Activated B cell treated with CpG ODN at 0.5 μM for 24 hours (primary cell): ENCODE measurements at regions not wholly inside any gene's neighbourhood (a gene's known extent, or its start where the extent isn't known, plus 50 kb on each side); places are given as distances from the start of the nearest gene placed in this dataset.

Experiments
- ATAC-seq: fragments of 200-7000 bp; cut with Tn5 transposase; one replicate; pipeline ENCODE4 v1.10.0; 2021; ENCODE audit warnings: low read depth, mild to moderate bottlenecking, moderate library complexity
- CTCF ChIA-PET: fragments of 350-600 bp; sonication (Branson Sonifier 250); formaldehyde crosslinking; loops from one replicate; lab custom pipeline; 2021; ENCODE audit warnings: antibody characterized with exemption; lab: Charles Lee
- POLR2A ChIA-PET: fragments of 350-600 bp; sonication (Branson Sonifier 250); formaldehyde crosslinking; loops from one replicate; lab custom pipeline; 2021; ENCODE audit warnings: antibody characterized with exemption; lab: Charles Lee
- DNase-seq: peaks from one replicate; pipeline ENCODE4 v3.0.0; 2022
- H3K27ac Mint-ChIP-seq: one replicate; pipeline ENCODE4 v1.8.0; 2020; ENCODE audit warnings: mixed read lengths
- H3K27me3 Mint-ChIP-seq: one replicate; pipeline ENCODE4 v1.8.0; 2021; ENCODE audit warnings: mixed read lengths
- H3K36me3 Mint-ChIP-seq: one replicate; pipeline ENCODE4 v1.8.0; 2021; ENCODE audit warnings: low read depth, mixed read lengths
- H3K4me1 Mint-ChIP-seq: one replicate; pipeline ENCODE4 v1.8.0; 2021; ENCODE audit warnings: mixed read lengths
- H3K4me3 Mint-ChIP-seq: one replicate; pipeline ENCODE4 v1.8.0; 2020; ENCODE audit warnings: mild to moderate bottlenecking, mixed read lengths
- H3K9me3 Mint-ChIP-seq: one replicate; pipeline ENCODE4 v1.8.0; 2020; ENCODE audit warnings: mixed read lengths
- intact Hi-C: fragments of 100-400 bp; cut with micrococcal nuclease; formaldehyde crosslinking; loops from one replicate; pipeline ENCODE4 v1.15.1; 2024
- TF ChIP-seq, protein P1 (sequence below): fragments of 200-600 bp; IDR thresholded peaks from one replicate; pipeline ENCODE4 v1.8.0; 2022; ENCODE audit warnings: antibody characterized with exemption, mild to moderate bottlenecking

DNA sequence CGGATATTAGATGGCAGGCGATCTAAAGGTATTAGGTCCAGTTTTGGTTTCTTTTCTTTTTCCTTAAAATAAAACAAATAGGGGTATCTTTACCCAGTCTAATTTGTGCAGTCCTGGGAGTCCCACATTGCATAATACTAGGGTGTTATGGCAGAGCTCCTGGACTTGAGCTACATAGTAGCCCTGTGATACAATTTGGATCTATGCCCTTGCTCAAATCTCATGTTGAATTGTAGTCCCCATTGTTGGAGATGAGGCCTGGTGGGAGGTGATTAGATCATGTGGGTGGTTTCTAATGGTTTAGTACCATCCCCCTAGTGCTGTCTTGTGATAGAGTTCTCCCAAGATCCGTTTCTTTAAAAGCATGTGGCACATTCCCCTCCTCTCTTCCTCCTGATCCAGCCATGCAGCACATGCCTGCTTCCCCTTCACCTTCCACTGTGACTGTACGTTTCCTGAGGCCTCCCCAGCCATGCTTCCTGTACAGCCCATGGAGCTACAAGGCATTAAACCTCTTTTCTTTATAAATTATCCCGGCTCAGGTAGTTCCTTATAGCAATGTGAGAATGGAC lies 141.9 kb downstream of the RPS24 start:
- intact Hi-C loops, result no loop called here
- DNase-seq, result no peak
- Mint-ChIP-seq H3K27ac (no peak overlapping the region), H3K27me3 (no peaks in the 10 kb centered on the region), H3K9me3 (no peaks in the 10 kb centered on the region), H3K36me3 (no peaks in the 10 kb centered on the region), H3K4me3 (no peak overlapping the region), H3K4me1 (no peaks in the 10 kb centered on the region)
- ChIA-PET POLR2A (no interaction called here), CTCF (no interaction called here)
- no peak for ATAC-seq
- TF ChIP-seq, protein P1, sequence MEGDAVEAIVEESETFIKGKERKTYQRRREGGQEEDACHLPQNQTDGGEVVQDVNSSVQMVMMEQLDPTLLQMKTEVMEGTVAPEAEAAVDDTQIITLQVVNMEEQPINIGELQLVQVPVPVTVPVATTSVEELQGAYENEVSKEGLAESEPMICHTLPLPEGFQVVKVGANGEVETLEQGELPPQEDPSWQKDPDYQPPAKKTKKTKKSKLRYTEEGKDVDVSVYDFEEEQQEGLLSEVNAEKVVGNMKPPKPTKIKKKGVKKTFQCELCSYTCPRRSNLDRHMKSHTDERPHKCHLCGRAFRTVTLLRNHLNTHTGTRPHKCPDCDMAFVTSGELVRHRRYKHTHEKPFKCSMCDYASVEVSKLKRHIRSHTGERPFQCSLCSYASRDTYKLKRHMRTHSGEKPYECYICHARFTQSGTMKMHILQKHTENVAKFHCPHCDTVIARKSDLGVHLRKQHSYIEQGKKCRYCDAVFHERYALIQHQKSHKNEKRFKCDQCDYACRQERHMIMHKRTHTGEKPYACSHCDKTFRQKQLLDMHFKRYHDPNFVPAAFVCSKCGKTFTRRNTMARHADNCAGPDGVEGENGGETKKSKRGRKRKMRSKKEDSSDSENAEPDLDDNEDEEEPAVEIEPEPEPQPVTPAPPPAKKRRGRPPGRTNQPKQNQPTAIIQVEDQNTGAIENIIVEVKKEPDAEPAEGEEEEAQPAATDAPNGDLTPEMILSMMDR, result no peak

DNA sequence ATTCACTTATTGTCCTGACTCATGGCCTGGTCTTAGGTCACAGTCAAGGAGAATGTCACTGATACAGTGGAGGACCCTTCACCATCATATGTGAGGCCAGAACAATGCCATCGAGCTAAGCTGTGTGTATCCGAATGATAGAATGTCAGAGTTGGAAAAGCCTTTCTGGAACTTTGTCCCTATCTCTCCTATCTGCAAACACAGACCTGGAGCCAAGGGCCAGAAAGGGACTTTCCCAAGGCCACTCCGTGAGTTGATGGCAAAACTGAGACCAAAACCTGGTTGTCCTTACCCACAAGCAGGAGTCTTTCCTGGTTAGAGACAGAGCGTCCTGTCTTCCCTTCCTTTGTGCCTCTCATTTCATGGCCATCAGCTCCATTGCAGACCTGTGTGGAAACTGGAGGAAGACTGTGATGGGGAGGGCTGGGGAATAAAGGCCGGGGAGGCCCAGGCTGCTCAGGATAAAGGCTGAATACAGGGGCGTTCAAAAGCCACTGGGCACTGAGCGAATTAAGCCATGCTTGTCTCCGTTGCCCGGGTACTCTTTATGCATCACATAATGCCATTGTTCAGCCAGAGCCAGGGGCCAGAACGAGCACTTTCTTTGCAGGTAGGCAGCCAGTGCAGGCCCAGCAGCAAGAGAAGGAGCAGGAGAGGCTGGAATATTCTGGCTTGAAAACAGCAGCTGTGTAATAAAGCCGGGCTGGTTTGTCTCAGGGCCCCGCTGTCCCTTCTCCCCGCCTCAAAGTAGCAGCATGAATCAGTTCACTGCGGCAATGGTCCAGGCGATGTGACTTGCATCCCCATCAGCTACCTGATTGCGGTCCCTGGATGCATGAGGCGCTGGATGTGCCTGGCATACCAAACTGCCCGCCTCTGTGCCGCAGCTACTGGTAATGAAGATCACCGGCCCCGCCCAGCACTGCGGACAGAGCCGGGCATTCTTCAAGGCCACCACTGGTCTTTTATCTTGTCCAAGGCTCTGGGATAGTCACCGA lies 143.0 kb downstream of the RPS24 start:
- intact Hi-C loops, result no loop called here

DNA sequence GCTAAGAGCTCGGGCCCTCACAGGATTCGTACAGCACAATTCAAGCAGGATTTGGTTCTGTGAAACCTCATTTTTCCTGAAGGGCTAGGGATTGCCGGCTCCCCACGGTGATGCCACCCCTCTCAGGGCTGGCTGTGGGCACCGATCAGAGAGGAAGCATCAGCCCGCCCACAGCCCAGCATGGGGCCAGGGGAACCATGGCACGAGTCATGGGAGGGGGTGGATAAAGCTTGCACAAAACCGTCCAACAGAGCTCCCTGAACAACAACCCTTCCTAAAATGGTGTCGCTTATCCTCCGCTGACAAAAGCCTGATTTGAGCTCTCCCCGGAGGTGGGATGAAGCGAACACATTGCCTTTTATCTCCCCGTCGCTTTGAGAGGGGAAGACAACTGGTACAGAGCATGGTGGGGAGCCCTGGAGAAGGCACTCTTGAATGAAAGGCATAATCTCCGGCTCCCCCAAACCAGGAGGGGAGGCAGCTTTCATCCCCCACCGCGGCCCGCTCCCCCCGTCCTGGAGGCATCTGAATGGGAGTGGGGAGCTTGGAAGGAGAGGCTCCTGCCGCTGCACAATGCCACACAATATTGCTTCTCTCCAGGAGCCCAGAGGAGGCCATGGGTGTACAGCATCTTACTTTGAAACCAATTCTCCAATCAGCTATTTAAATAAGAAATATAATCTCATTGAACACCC lies 144.0 kb downstream of the RPS24 start:
- ATAC-seq, result no peak
- Mint-ChIP-seq H3K27ac (no peak overlapping the region), H3K4me3 (no peak overlapping the region), H3K9me3 (no peaks in the 10 kb centered on the region), H3K27me3 (peaks cover 4% of the 10 kb centered on the region), H3K36me3 (no peaks in the 10 kb centered on the region), H3K4me1 (no peaks in the 10 kb centered on the region)
- POLR2A ChIA-PET, result no interaction called here
- intact Hi-C loops, result no loop called here
- no peak for DNase-seq
- CTCF ChIA-PET, result no interaction called here
- TF ChIP-seq, protein P1, result no peak

More for the DNA sequence above, 143.0 kb downstream of the RPS24 start:
- Mint-ChIP-seq H3K4me1 (no peaks in the 10 kb centered on the region), H3K27ac (no peak overlapping the region), H3K4me3 (no peak overlapping the region), H3K36me3 (no peaks in the 10 kb centered on the region), H3K27me3 (peaks cover 4% of the 10 kb centered on the region), H3K9me3 (no peaks in the 10 kb centered on the region)
- ATAC-seq, result no peak
- CTCF ChIA-PET, result no interaction called here
- no peak for DNase-seq
- TF ChIP-seq, protein P1, result no peak
- POLR2A ChIA-PET, result no interaction called here

DNA sequence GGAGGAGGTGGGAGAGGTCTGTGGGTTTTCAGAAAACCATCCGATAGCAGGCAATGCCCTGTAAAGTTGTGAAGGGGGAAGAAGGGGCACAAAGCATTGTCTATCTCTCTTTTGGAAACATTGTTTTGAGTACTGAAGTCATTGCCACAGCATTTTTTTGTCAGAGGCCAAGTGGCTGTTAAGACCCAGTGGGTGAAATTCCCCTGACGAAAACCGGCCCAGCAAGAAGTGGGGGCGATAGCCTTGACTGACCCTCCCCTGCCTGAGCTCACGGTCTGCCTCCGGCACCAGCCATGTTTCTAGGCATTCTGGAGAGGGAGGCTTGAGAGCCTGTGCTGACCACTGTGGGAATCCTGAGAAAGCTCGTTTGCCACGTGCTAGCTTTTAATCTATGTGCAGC lies 144.7 kb downstream of the RPS24 start:
- DNase-seq, result no peak
- no peak overlapping the region for H3K27ac Mint-ChIP-seq
- no peaks in the 10 kb centered on the region for H3K4me1 Mint-ChIP-seq
- no peak overlapping the region for H3K4me3 Mint-ChIP-seq
- ChIA-PET CTCF (no interaction called here), POLR2A (no interaction called here)
- intact Hi-C loops, result no loop called here
- ATAC-seq, result no peak
- H3K9me3 Mint-ChIP-seq, result no peaks in the 10 kb centered on the region
- H3K27me3 Mint-ChIP-seq, result peaks cover 4% of the 10 kb centered on the region
- TF ChIP-seq, protein P1, result no peak
- H3K36me3 Mint-ChIP-seq, result no peaks in the 10 kb centered on the region

DNA sequence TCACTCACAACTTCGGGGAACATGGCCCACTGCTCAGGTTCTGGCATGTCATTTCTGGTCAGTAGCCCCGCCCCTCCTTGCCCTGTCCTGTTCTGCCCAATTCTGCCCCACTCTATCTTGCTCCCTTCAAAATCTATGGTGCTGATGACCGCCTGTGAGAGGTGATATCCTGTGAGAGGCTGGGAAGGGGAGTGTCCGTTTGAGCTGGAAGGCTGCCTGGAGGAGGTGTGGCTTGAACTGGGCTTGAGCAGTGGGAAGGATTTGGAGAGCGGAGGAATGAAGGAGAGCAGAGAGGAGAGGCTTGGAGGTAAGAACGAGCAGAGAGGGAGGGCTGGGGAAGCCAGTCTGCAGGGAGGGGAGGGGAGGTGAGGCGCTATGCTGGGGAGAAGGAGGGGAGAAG lies 145.3 kb downstream of the RPS24 start:
- H3K27ac Mint-ChIP-seq, result no peak overlapping the region
- POLR2A ChIA-PET, result no interaction called here
- intact Hi-C loops, result no loop called here

More for the DNA sequence above, 145.3 kb downstream of the RPS24 start:
- no peak for ATAC-seq
- no peaks in the 10 kb centered on the region for H3K9me3 Mint-ChIP-seq
- DNase-seq, result no peak
- TF ChIP-seq, protein P1, result no peak
- CTCF ChIA-PET, result no interaction called here
- H3K36me3 Mint-ChIP-seq, result no peaks in the 10 kb centered on the region
- H3K4me1 Mint-ChIP-seq, result no peaks in the 10 kb centered on the region
- peaks cover 4% of the 10 kb centered on the region for H3K27me3 Mint-ChIP-seq
- no peak overlapping the region for H3K4me3 Mint-ChIP-seq
